ENCODE measurements at regions not wholly inside any gene's neighbourhood (a gene's known extent, or its start where the extent isn't known, plus 50 kb on each side); places are given as distances from the start of the nearest gene placed in this dataset.

- BruUV-seq (replicated peaks) = no TSS peak
- no peak for TF ChIP-seq CTCF (IDR thresholded peaks at IDR 0.05; ENCODE audit: unreplicated experiment)
- CTCF ChIA-PET = interaction anchor here (1.0 to 1.1 kb wide), 2 partner anchors 10 to 61 kb away, joined by 3 to 4 read pairs; no protein-coding TSS in a partner anchor
- Mint-ChIP-seq H3K4me1 (ENCODE audit: insufficient read depth, unreplicated experiment) (peaks cover 31% of the 10 kb centered on the region), H3K9me3 (ENCODE audit: unreplicated experiment) (peaks cover 19% of the 10 kb centered on the region), H3K36me3 (ENCODE audit: insufficient read depth, unreplicated experiment) (no peaks in the 10 kb centered on the region), H3K4me3 (ENCODE audit: unreplicated experiment) (no peak overlapping the region), H3K27ac (ENCODE audit: low read depth, unreplicated experiment) (no peak overlapping the region), H3K27me3 (ENCODE audit: insufficient read depth, unreplicated experiment) (no peaks in the 10 kb centered on the region)
- DNase-seq (ENCODE audit: unreplicated experiment) = no peak
- intact Hi-C loops (cut with micrococcal nuclease) = no loop called here
- POLR2A ChIA-PET = interaction anchor here (0.8 kb wide), 1 partner anchor 234 kb away, joined by 3 read pairs; no protein-coding TSS in a partner anchor
These were observed 115.0 kb upstream of the USP25 start for GRCh38 chr21:15614766-15615165.

GRCh38 chr21:15616864-15617574 is 112.8 kb upstream of the USP25 start:
- BruUV-seq (replicated peaks) = no TSS peak
- Mint-ChIP-seq H3K4me3 (ENCODE audit: unreplicated experiment) (no peak overlapping the region), H3K27ac (ENCODE audit: low read depth, unreplicated experiment) (peak overlapping the region; percentile 85), H3K9me3 (ENCODE audit: unreplicated experiment) (peaks cover 14% of the 10 kb centered on the region), H3K36me3 (ENCODE audit: insufficient read depth, unreplicated experiment) (no peaks in the 10 kb centered on the region), H3K4me1 (ENCODE audit: insufficient read depth, unreplicated experiment) (peaks cover 31% of the 10 kb centered on the region), H3K27me3 (ENCODE audit: insufficient read depth, unreplicated experiment) (no peaks in the 10 kb centered on the region)
- ChIA-PET CTCF (interaction anchor here (0.9 to 1.3 kb wide), 2 partner anchors 113 to 1178 kb away, joined by 3 to 4 read pairs; partner anchors contain the start of gene USP25), POLR2A (interaction anchor here (0.7 to 1.9 kb wide), 4 partner anchors 50 to 1081 kb away, joined by 3 to 7 read pairs (median 6); no protein-coding TSS in a partner anchor)
- no peak for DNase-seq (ENCODE audit: unreplicated experiment)
- no peak for TF ChIP-seq CTCF (IDR thresholded peaks at IDR 0.05; ENCODE audit: unreplicated experiment)
- intact Hi-C loops (cut with micrococcal nuclease) = no loop called here

- H3K4me1 Mint-ChIP-seq (ENCODE audit: insufficient read depth, unreplicated experiment) = peaks cover 31% of the 10 kb centered on the region
- H3K4me3 Mint-ChIP-seq (ENCODE audit: unreplicated experiment) = peak overlapping the region; percentile 45
- ChIA-PET CTCF (interaction anchor here (0.9 to 1.4 kb wide), 4 partner anchors 10 to 1179 kb away, joined by 3 to 5 read pairs (median 4); partner anchors contain the start of gene USP25), POLR2A (interaction anchor here (0.6 to 1.9 kb wide), 6 partner anchors 49 to 231 kb away, joined by 3 to 7 read pairs (median 4); no protein-coding TSS in a partner anchor)
- no peaks in the 10 kb centered on the region for H3K36me3 Mint-ChIP-seq (ENCODE audit: insufficient read depth, unreplicated experiment)
- no TSS peak for BruUV-seq (replicated peaks)
- TF ChIP-seq CTCF (IDR thresholded peaks at IDR 0.05; ENCODE audit: unreplicated experiment) = no peak
- no peaks in the 10 kb centered on the region for H3K27me3 Mint-ChIP-seq (ENCODE audit: insufficient read depth, unreplicated experiment)
- H3K9me3 Mint-ChIP-seq (ENCODE audit: unreplicated experiment) = peaks cover 7% of the 10 kb centered on the region
- DNase-seq (ENCODE audit: unreplicated experiment) = peak; percentile 64
- intact Hi-C loops (cut with micrococcal nuclease) = no loop called here
- H3K27ac Mint-ChIP-seq (ENCODE audit: low read depth, unreplicated experiment) = peak overlapping the region; percentile 85
These were observed 111.8 kb upstream of the USP25 start for GRCh38 chr21:15617964-15618363.

- ChIA-PET CTCF (interaction anchor here (0.6 kb wide), 1 partner anchor 1314 kb away, joined by 3 read pairs; no protein-coding TSS in a partner anchor), POLR2A (interaction anchor here (0.6 kb wide), 1 partner anchor 344 kb away, joined by 4 read pairs; no protein-coding TSS in a partner anchor)
- no peaks in the 10 kb centered on the region for H3K36me3 Mint-ChIP-seq (ENCODE audit: insufficient read depth, unreplicated experiment)
- H3K4me3 Mint-ChIP-seq (ENCODE audit: unreplicated experiment) = no peak overlapping the region
- BruUV-seq (replicated peaks) = no TSS peak
- H3K27me3 Mint-ChIP-seq (ENCODE audit: insufficient read depth, unreplicated experiment) = no peaks in the 10 kb centered on the region
- H3K4me1 Mint-ChIP-seq (ENCODE audit: insufficient read depth, unreplicated experiment) = peaks cover 32% of the 10 kb centered on the region
- intact Hi-C loops (cut with micrococcal nuclease) = no loop called here
- DNase-seq (ENCODE audit: unreplicated experiment) = no peak
- peaks cover 7% of the 10 kb centered on the region for H3K9me3 Mint-ChIP-seq (ENCODE audit: unreplicated experiment)
- TF ChIP-seq CTCF (IDR thresholded peaks at IDR 0.05; ENCODE audit: unreplicated experiment) = no peak
- H3K27ac Mint-ChIP-seq (ENCODE audit: low read depth, unreplicated experiment) = no peak overlapping the region
These were observed 108.9 kb upstream of the USP25 start for GRCh38 chr21:15620892-15621291.

Measured in MCF 10A (cell line).